NCI-H82 treated with DMSO at 0.1 percent for 48 hours (cell line): ENCODE measurements at regions not wholly inside any gene's neighbourhood (a gene's known extent, or its start where the extent isn't known, plus 50 kb on each side); places are given as distances from the start of the nearest gene placed in this dataset.
"Not testable (repeated sequence)": the region's sequence is repeated elsewhere in the genome, so short reads cannot be mapped to it uniquely, and the experiment has no call there.

Experiments used
- DNase-seq: peaks from one replicate; lab custom pipeline; 2025; ENCODE audit not compliant: unreplicated experiment; lab: John Stamatoyannopoulos, UW

- DNase-seq: no peak
These were observed 406.2 kb upstream of the FLRT2 start for GRCh38 chr14:85123755-85124154.

GRCh38 chr14:85124631-85125290, 405.2 kb upstream of the FLRT2 start:
- no peak for DNase-seq

GRCh38 chr14:85125291-85125670, 404.7 kb upstream of the FLRT2 start:
- DNase-seq: peak; percentile 23

DNA sequence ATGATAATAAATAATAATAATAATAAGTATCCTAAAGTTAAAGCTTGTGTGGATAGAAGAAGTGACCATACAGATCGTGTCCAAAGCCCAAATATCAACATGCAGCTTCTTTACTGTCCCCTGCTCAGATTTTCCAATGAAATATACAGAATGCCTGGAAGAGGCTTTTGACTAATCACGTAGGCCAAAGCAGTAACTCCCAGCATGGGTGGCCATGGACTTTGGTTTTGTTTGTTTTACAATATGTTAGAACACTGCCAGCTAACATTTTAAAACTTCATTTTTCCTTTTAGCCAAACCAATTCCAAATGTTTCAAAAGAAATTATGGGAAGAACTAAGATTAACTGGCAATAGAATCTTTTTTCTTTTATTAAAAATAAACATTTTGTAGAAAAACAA, 400.0 kb upstream of the FLRT2 start:
- DNase-seq: no peak

- no peak for DNase-seq
These were observed 398.6 kb upstream of the FLRT2 start for GRCh38 chr14:85131226-85131922.

DNA sequence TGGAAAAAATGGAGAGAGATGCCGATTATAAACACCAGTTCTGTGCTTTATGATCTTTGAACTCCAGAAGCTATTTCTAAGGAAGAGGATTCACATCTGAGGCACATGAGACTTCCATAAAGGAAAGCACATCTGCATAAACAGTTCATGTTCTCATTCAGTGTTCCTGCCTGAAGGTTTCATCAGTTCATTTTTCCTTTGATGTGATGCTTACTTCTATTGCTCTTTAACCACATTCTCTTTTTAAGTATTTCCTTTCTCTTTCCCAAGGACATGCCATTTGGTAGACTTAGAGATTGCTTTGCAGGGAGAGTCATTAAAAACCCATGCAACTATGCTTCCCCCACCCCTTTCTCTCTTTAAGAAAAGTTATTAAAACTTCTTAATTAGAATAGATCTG, 387.0 kb upstream of the FLRT2 start:
- no peak for DNase-seq

- DNase-seq: no peak
These were observed 383.2 kb upstream of the FLRT2 start for GRCh38 chr14:85146779-85147178.

- DNase-seq: no peak
These were observed 379.8 kb upstream of the FLRT2 start for GRCh38 chr14:85150166-85150565.

GRCh38 chr14:85154714-85155113, 375.2 kb upstream of the FLRT2 start:
- no peak for DNase-seq

GRCh38 chr14:85156319-85156718, 373.6 kb upstream of the FLRT2 start:
- no peak for DNase-seq

DNA sequence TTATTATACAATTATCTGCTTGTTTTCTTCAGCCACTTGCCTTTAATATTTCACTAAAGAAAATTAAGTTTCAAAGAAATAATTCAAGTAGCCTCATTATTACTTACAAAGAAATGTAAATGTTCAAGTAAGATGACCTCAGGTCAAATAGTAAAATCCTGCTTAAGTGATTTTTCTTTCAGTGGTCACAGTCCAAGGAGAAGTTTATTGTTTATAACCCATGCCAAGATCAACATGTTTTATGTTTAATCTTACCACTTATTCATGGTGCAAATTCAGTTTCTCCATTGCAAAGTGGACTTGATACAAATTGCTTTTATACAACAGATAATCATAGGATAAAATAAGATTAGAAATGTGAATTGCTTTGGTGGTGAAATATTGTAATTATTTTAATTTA, 370.2 kb upstream of the FLRT2 start:
- DNase-seq: no peak

- DNase-seq: no peak
These were observed 364.9 kb upstream of the FLRT2 start for GRCh38 chr14:85165094-85165493.

DNA sequence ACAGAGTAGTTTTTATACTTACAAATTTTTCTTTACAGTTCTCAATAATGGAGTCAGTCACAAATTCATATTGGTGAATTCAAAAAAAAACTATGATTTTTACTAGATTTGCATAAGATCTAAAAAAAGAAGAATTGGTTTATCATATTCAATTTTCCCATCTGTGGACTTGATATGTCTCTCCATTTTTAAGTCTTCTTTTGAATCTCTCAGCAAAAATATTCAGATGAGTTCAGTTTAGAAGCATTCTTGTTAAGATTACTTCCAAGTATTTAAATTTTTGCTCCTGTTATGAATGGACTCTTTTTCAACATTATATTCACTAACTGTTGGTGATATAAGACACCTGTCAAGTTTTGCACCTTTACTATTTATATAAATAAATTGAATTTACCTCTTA, 360.6 kb upstream of the FLRT2 start:
- no peak for DNase-seq

DNA sequence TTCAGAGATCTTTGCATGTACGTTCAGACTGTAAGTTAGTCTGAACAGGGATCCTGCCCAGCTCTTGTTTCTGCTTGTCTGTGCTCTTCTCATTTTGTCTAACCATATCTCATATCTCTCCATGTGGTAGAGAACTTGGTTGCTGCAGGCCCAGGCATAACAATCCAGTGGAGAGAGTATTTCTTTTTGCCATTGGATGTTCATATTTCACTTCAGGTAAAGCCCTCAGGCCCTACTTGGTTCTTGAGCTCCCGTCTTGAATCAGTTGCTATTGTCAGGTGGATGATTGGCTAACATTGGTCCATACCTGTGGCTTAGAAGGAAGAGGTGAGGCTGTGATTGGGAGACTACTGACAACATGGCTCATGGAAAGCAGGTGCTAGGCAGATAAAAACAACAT, 357.7 kb upstream of the FLRT2 start:
- DNase-seq: no peak

DNA sequence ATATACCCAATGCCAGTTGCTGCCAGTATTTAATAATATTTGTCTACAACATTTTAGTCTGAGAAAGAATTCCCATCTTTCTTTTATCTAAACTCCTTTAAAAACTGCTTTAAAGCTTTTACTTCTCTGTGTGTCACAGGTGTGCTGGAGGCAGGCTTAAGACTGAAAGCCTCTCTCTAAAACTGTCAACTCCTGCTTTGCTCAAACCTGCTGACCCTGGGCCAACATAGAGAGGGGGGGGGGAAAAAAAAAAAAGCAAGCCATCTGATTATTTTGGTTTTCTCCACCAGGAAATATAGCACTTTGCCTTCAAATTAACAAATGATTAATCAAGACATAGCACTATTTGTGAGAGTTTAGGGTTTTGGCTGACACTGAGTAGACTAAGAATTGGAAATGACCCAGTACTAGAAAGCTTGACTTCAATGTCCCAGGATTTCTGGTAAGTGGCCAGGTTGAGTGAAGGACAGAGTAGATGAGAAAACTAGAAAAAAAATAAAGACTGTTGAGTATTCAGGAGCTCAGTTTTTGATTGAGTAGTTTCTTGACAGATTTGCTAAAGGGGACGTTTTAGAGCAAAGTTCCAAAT, 357.0 kb upstream of the FLRT2 start:
- no peak for DNase-seq

DNA sequence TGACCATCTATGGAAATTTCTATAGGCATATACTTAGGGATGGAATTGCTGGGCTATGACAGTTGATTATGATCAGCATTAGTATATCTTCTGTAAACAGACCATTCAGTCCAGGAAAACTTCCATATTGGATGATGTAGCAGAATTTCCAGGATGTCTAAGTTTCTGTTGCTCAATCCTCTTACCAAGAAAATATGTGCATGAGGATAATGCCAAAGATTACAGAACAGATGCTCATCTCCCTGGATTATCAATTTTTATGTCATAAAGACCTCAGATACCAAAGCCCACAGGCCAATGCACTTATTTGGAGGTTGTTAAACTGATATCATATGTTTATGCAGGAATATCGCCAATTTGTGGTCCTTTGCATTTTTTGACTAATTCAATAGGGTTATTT, 354.4 kb upstream of the FLRT2 start:
- no peak for DNase-seq

- no peak for DNase-seq
These were observed 351.1 kb upstream of the FLRT2 start for GRCh38 chr14:85178864-85179263.

DNA sequence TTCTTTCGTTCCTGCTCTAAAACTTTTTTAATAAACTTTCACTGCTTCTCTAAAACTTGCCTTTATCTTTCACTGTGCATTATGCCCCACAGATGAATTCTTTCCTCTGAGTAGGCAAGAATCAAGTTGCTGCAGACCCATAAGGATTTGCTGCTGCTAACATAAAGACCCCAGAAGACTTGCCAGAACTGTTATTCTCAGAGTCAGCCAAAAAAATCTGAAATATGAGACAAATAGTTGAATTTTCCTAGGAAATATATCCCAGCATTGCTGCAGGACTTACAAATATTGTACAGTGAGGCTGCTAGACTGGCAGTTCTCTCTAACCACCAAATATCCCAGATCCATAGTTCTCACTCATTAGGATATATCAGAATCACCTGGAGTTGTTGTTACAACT, 349.1 kb upstream of the FLRT2 start:
- DNase-seq: no peak

DNA sequence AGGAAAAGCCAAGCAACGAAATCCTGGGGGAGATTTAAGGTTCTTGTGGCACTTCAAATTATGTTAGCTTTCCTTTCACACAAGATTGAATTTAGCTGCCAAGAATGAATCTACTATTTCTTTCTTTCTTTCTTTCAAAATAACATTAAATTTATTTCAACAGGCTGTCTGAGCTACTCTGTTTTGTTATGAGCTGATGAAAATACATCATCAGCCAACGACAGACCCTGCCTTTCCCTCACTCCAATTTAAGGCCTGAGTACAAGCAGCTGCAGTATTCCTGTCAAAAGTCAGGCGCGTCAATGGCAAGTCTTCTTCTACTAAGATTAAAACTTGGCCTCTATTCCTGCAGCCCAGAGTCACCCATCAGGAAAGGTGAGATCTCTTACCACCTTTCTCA, 347.7 kb upstream of the FLRT2 start:
- no peak for DNase-seq

DNA sequence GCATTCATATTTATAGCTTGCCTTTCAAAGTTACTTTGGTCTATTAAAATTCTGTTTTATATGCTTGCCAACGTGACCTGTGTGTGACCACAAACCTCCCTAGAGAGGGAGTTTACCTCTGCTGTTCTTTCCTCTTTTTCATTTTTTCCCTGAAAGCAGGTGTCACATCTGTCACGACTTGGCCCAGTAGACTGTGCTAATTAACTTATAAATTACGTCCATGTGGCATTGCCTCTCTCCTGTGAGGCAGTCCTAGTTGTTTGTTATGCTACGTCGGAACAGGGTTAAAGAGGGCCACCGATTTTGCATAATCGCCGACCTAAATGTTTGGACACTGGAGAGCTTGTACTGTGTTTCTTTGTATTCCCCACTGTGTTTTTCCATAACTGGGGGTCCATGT, 343.9 kb upstream of the FLRT2 start:
- no peak for DNase-seq

DNA sequence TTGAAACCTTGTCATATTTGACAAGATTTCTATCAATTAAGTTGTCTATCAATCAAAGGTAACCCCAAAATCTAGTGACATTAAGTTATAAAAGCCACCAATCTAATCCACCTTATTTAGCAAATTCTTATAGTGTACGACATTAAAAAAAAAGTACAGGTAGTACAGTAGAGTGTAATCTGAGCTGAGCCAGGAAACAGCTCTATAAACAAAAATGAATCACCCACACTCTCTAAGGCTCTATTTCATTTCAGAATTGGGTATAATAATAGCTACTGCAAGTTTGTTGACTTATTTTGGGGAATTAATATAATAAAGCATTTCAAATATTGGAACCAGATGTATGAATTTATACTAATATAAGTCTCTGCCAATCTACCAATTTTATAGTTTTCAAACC, 342.4 kb upstream of the FLRT2 start:
- DNase-seq: no peak

DNA sequence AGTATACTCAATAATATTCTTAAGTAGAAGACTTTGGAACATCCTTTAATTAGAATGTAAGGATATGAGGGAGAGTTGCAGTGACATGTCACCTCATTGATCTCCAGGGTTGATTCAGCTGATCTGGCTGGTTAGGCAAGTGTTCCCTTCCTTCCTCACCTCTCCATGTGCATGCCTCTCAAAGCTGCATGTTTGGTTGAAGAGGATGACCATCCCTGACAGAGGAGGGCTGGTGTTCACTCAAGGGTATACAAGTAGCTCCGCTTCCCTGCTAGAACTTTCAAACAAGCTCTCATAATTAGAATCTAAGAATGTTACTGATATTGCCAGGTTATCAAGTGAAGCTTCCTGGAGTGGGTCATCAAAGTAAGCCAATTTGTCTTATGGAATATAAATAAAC, 341.1 kb upstream of the FLRT2 start:
- DNase-seq: no peak

- DNase-seq: not testable (repeated sequence)
These were observed 340.7 kb upstream of the FLRT2 start for GRCh38 chr14:85189253-85189652.
